Nephron progenitor cell (in vitro differentiated cells): ENCODE measurements at regions not wholly inside any gene's neighbourhood (a gene's known extent, or its start where the extent isn't known, plus 50 kb on each side); places are given as distances from the start of the nearest gene placed in this dataset.
"Not testable (repeated sequence)": the region's sequence is repeated elsewhere in the genome, so short reads cannot be mapped to it uniquely, and the experiment has no call there.

Experiments
- DNase-seq: peaks from one replicate; pipeline ENCODE4 v3.0.0; 2021
- H3K27ac Mint-ChIP-seq: 2 replicates; pipeline ENCODE4 v1.8.0; 2021; ENCODE audit warnings: mild to moderate bottlenecking, moderate library complexity, mixed read lengths
- H3K27me3 Mint-ChIP-seq: 2 replicates; pipeline ENCODE4 v1.8.0; 2021; ENCODE audit warnings: mild to moderate bottlenecking, low read depth, mixed read lengths; ENCODE audit not compliant: poor library complexity
- H3K36me3 Mint-ChIP-seq: 2 replicates; pipeline ENCODE4 v1.8.0; 2021; ENCODE audit warnings: low read depth, mixed read lengths
- H3K4me1 Mint-ChIP-seq: 2 replicates; pipeline ENCODE4 v1.8.0; 2021; ENCODE audit warnings: mixed read lengths
- H3K4me3 Mint-ChIP-seq: 2 replicates; pipeline ENCODE4 v1.8.0; 2021; ENCODE audit warnings: mild to moderate bottlenecking, moderate library complexity, mixed read lengths
- H3K9me3 Mint-ChIP-seq: 2 replicates; pipeline ENCODE4 v1.8.0; 2021; ENCODE audit warnings: mild to moderate bottlenecking, moderate library complexity, mixed read lengths
- TF ChIP-seq, protein P1 (sequence below): fragments of 200-600 bp; sonication (generic); IDR thresholded peaks from 2 replicates; pipeline ENCODE4 v1.5.0; 2021; ENCODE audit warnings: antibody characterized with exemption

DNA sequence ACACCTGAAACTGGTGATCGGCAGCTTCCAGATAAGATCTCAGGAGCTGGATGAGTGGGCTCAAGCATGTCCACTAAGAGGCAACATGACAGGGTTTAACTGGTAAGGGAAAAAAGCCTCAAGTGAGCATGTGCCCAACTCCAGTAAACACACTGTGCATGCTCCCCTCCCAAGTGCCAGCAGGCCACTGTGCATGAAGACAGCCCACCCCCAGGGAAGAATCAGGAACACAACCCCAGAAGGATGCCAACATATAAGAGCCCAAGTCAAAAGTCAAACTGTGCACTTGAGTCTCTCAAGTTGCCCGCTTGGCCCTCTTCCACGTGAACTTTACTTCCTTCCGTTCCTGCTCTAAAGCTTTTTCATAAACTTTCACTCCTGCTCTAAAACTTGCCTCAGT is 311.3 kb upstream of the PRKD1 start:
- H3K36me3 Mint-ChIP-seq: no peaks in the 10 kb centered on the region
- H3K27ac Mint-ChIP-seq: no peak overlapping the region
- TF ChIP-seq, protein P1, sequence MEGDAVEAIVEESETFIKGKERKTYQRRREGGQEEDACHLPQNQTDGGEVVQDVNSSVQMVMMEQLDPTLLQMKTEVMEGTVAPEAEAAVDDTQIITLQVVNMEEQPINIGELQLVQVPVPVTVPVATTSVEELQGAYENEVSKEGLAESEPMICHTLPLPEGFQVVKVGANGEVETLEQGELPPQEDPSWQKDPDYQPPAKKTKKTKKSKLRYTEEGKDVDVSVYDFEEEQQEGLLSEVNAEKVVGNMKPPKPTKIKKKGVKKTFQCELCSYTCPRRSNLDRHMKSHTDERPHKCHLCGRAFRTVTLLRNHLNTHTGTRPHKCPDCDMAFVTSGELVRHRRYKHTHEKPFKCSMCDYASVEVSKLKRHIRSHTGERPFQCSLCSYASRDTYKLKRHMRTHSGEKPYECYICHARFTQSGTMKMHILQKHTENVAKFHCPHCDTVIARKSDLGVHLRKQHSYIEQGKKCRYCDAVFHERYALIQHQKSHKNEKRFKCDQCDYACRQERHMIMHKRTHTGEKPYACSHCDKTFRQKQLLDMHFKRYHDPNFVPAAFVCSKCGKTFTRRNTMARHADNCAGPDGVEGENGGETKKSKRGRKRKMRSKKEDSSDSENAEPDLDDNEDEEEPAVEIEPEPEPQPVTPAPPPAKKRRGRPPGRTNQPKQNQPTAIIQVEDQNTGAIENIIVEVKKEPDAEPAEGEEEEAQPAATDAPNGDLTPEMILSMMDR: no peak
- H3K4me3 Mint-ChIP-seq: no peak overlapping the region
- DNase-seq: no peak
- peaks cover 12% of the 10 kb centered on the region for H3K4me1 Mint-ChIP-seq
- peaks cover 7% of the 10 kb centered on the region for H3K27me3 Mint-ChIP-seq
- no peaks in the 10 kb centered on the region for H3K9me3 Mint-ChIP-seq

DNA sequence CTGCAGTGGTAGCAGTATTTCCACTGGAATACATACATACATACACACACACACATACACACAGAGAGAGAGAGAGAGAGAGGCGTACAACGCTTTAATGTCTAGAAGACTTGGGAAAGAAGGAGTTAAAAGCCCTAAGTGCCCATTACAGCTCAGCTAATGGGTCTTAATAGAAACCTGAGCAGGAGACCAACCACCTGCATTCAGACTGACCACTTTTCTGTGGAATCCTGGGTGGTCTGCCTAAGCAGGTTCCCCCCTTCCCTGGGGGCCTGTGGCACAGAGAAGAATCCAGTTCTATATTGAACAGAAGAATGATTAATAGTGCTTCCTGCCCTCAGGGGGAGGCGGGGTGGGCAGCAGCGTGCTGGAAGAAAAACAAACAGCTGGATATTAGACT is 312.4 kb upstream of the PRKD1 start:
- DNase-seq: peak; percentile 20
- H3K27ac Mint-ChIP-seq: peak overlapping the region; percentile 23

DNA sequence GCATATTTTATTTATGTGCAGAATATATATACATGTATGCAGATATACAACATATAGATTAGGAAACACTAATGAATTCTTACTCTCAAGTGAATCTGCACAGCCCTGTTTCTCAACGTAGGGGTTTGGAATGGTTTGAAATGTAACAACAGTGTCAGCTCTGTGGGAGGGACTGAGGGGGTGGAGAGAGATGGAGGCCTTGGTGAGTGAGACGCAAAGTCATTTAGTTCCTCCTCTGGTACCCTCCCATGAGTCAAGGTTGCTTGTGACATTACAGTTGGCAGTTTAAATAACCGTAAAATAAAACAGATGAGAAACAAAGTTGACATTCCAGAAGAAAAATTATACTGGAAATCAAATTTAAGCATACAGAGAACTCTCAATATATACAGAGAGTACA is 313.0 kb upstream of the PRKD1 start:
- no peak for DNase-seq
- TF ChIP-seq, protein P1: no peak
- no peak overlapping the region for H3K4me3 Mint-ChIP-seq
- no peaks in the 10 kb centered on the region for H3K9me3 Mint-ChIP-seq
- no peak overlapping the region for H3K27ac Mint-ChIP-seq
- H3K4me1 Mint-ChIP-seq: peaks cover 12% of the 10 kb centered on the region
- H3K36me3 Mint-ChIP-seq: no peaks in the 10 kb centered on the region
- H3K27me3 Mint-ChIP-seq: peaks cover 7% of the 10 kb centered on the region

More for the DNA sequence above, 312.4 kb upstream of the PRKD1 start:
- no peak overlapping the region for H3K4me3 Mint-ChIP-seq
- no peaks in the 10 kb centered on the region for H3K9me3 Mint-ChIP-seq
- H3K36me3 Mint-ChIP-seq: no peaks in the 10 kb centered on the region
- peaks cover 12% of the 10 kb centered on the region for H3K4me1 Mint-ChIP-seq
- H3K27me3 Mint-ChIP-seq: peaks cover 7% of the 10 kb centered on the region
- TF ChIP-seq, protein P1: no peak

DNA sequence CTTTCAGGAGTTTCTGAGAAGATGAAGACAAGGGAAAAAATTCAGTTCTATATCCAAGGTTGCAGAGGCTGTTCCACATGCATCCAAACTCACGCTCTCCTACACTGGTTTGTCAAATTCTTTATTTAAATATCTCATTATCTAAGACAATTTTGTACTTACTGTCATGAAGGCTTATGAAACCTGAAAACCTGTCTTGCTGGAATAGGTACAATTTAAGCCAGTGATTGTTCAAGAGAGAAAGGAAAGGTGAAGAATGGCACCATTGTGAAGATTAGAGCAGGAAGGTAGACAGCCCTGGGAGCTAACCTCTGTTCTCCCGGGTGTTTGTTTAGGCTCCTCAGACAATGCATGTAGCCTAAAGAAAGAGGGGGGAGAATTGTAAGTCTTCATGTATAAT is 315.1 kb upstream of the PRKD1 start:
- DNase-seq: no peak
- no peaks in the 10 kb centered on the region for H3K9me3 Mint-ChIP-seq
- TF ChIP-seq, protein P1: no peak
- H3K4me3 Mint-ChIP-seq: no peak overlapping the region
- H3K4me1 Mint-ChIP-seq: peaks cover 12% of the 10 kb centered on the region
- peaks cover 7% of the 10 kb centered on the region for H3K27me3 Mint-ChIP-seq
- no peaks in the 10 kb centered on the region for H3K36me3 Mint-ChIP-seq
- no peak overlapping the region for H3K27ac Mint-ChIP-seq

DNA sequence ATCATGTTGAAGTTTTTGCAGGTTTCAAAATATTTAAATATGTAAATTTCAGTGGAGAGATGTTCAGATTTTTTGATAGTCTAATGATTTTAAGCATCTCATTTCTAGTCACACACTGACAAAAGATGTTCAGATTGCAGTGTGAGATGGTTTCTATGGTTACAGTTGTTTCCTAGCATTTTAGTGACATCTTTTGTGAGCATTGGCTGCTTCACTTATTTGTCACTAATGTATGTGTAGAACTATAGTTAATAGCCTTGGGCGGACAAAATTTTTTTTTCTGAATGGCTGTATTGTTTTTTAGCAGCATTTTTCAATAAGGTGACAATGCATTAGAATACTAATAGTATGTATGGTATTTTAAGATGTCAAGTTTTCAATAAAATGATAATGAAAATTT is 315.6 kb upstream of the PRKD1 start:
- DNase-seq: no peak
- no peak overlapping the region for H3K4me3 Mint-ChIP-seq
- TF ChIP-seq, protein P1: no peak

DNA sequence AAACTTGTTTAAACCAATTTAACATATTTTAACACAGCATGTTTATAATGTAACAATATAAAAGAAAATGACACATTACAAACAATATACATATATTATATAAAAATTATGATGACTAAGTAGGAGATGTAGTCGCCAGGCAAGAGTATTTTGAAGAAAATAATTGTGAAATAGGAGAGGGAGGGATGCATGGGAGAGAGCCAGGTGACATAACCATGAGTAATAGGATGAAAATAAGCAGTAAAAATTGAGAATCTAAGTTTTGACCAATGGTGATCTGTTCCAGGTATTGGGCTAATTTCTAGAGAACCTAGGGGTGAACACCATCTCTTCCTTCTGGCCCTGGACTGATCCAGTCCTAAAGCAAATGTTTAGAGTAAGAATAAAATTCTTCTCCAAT is 315.2 kb upstream of the G2E3 start:
- Mint-ChIP-seq H3K4me1 (peaks cover 12% of the 10 kb centered on the region), H3K27me3 (peaks cover 7% of the 10 kb centered on the region), H3K4me3 (no peak overlapping the region), H3K36me3 (no peaks in the 10 kb centered on the region), H3K9me3 (no peaks in the 10 kb centered on the region), H3K27ac (no peak overlapping the region)
- TF ChIP-seq, protein P1: no peak
- no peak for DNase-seq

More for the DNA sequence above, 315.6 kb upstream of the PRKD1 start:
- Mint-ChIP-seq H3K4me1 (peaks cover 12% of the 10 kb centered on the region), H3K9me3 (no peaks in the 10 kb centered on the region), H3K27ac (no peak overlapping the region), H3K27me3 (peaks cover 7% of the 10 kb centered on the region), H3K36me3 (no peaks in the 10 kb centered on the region)

DNA sequence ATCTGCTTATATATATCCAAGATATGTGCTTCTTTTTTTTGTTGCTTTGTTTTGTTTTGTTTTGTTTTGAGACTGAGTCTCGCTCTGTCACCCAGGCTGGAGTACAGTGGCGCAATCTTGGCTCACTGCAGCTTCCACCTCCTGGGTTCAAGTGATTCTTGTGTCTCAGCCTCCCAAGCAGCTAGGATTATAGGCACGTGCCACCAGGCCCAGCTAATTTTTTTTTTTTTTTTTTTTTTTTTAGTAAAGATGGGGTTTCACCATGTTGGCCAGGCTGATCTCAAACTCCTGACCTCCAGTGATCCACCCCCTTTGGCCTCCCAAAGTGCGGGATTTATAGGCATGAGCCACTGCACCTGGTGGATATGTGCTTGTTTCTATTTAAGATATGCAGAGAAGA is 314.6 kb upstream of the G2E3 start:
- not testable (repeated sequence) for H3K27ac Mint-ChIP-seq, H3K36me3 Mint-ChIP-seq, H3K27me3 Mint-ChIP-seq, DNase-seq, H3K4me3 Mint-ChIP-seq, H3K9me3 Mint-ChIP-seq
- peaks cover 12% of the 10 kb centered on the region for H3K4me1 Mint-ChIP-seq
